K562 (cell line): ENCODE measurements at regions not wholly inside any gene's neighbourhood (a gene's known extent, or its start where the extent isn't known, plus 50 kb on each side); places are given as distances from the start of the nearest gene placed in this dataset.

Experiments used
- ATAC-seq: fragments of 200-7000 bp; cut with Tn5 transposase; 3 replicates; pipeline ENCODE4 v1.9.1; 2020; ENCODE audit warnings: moderate library complexity
- BruUV-seq: library from RNA; stranded (reverse); fragments of 400-500 nt; replicated peaks from 2 replicates; lab custom pipeline; 2021; lab: Mats Ljungman, UMichigan
- CTCF ChIA-PET: fragments of 300-600 bp; formaldehyde crosslinking; extraction: SDS; loops from one replicate; lab custom pipeline; 2021; ENCODE audit warnings: low intra/inter-chr PET ratio; lab: Yijun Ruan, JAX
- POLR2A ChIA-PET: fragments of 300-600, 350-650 bp; sonication (Branson Sonifier 250); formaldehyde crosslinking; extraction: SDS; loops from one replicate; lab custom pipeline; 2021; ENCODE audit warnings: antibody characterized with exemption, inconsistent platforms; lab: Yijun Ruan, JAX
- DNase-seq, 4 experiments: peaks; one replicate each; pipeline versions ENCODE4 v3.0.0 to v3.0.0-alpha.2; 2011 to 2018; ENCODE audit warnings: low spot score in 3 of 4, mixed read lengths in 3 of 4; ENCODE audit errors: extremely low read depth in 1 of 4
- FAIRE-seq: peaks from 2 replicates; lab custom pipeline; 2011; peaks lifted over from hg19 to GRCh38; lab: Jason Lieb, UNC
- H2AFZ ChIP-seq: 2 replicates; pipeline ENCODE4 v1.6.0; 2011; ENCODE audit warnings: low read depth, low read length, control low read depth, inconsistent platforms
- H3K27ac ChIP-seq: fragments of 200-600 bp; 3 replicates; pipeline ENCODE4 v1.8.0; 2011; ENCODE audit warnings: low read depth, mild to moderate bottlenecking, control low read depth, inconsistent platforms, low read length, moderate library complexity, mixed read lengths; ENCODE audit errors: extremely low read depth
- H3K27me3 ChIP-seq, 2 experiments: fragments of 300-600 bp in 1 of 2; 2 replicates in 1 of 2; 3 replicates in 1 of 2; pipeline versions ENCODE4 v1.6.0 to v1.8.0; 2011; ENCODE audit warnings: inconsistent platforms in 2 of 2, low read length in 2 of 2, mild to moderate bottlenecking in 1 of 2, mixed read lengths in 1 of 2, moderate library complexity in 1 of 2; ENCODE audit not compliant: control insufficient read depth in 2 of 2, insufficient read depth in 2 of 2
- H3K36me3 ChIP-seq: fragments of 300-600 bp; 3 replicates; pipeline ENCODE4 v1.8.0; 2011; ENCODE audit warnings: mild to moderate bottlenecking, low read length, inconsistent platforms; ENCODE audit not compliant: control insufficient read depth, insufficient read depth
- H3K4me1 ChIP-seq, 2 experiments: fragments of 200-600 bp in 1 of 2; replicated peaks in 1 of 2; 2 replicates in 1 of 2; 3 replicates in 1 of 2; pipeline versions ENCODE4 v1.5.1 to v1.8.0; 2011; ENCODE audit warnings: inconsistent platforms in 2 of 2, low read length in 2 of 2, mild to moderate bottlenecking in 1 of 2, mixed read lengths in 1 of 2, moderate library complexity in 1 of 2; ENCODE audit not compliant: control insufficient read depth in 2 of 2, insufficient read depth in 2 of 2
- H3K4me2 ChIP-seq: 2 replicates; pipeline ENCODE4 v1.6.1; 2011; ENCODE audit warnings: low read length, control low read depth, inconsistent platforms, mixed read lengths; ENCODE audit not compliant: insufficient read depth
- H3K4me3 ChIP-seq: fragments of 200-600 bp; sonication (generic), shearing (Covaris generic); 2 replicates; pipeline ENCODE4 v1.5.1; 2016; ENCODE audit warnings: control low read depth, inconsistent platforms
- H3K79me2 ChIP-seq: fragments of 200-600 bp; 3 replicates; pipeline ENCODE4 v1.8.0; 2011; ENCODE audit warnings: low read length, inconsistent platforms; ENCODE audit not compliant: control insufficient read depth, insufficient read depth
- H3K9ac ChIP-seq, 2 experiments: 2 replicates each; pipeline versions ENCODE4 v1.6.0 to v1.6.1; 2011; ENCODE audit warnings: low read depth in 2 of 2, low read length in 2 of 2, control low read depth in 1 of 2, inconsistent platforms in 1 of 2, mild to moderate bottlenecking in 1 of 2, mixed read lengths in 1 of 2; ENCODE audit not compliant: insufficient read depth in 1 of 2
- H3K9me1 ChIP-seq: one replicate; pipeline ENCODE4 v1.6.0; 2011; ENCODE audit warnings: inconsistent platforms, mild to moderate bottlenecking, low read length, moderate library complexity; ENCODE audit not compliant: control insufficient read depth, insufficient read depth
- H3K9me3 ChIP-seq: replicated peaks from 2 replicates; pipeline ENCODE4 v1.5.1; 2011; ENCODE audit warnings: low read depth, low read length, inconsistent platforms; ENCODE audit not compliant: control insufficient read depth, insufficient read depth
- H4K20me1 ChIP-seq: replicated peaks from 2 replicates; pipeline ENCODE4 v1.6.1; 2011; ENCODE audit warnings: low read length, inconsistent platforms, mixed read lengths; ENCODE audit not compliant: control insufficient read depth, insufficient read depth
- ARNT ChIP-seq, 2 experiments: fragments of 450-650 bp; IDR thresholded peaks; 2 replicates each; pipeline ENCODE4 v1.6.1; 2016; ENCODE audit warnings: mild to moderate bottlenecking in 1 of 2
- CBX2 ChIP-seq: fragments of 200-600 bp; sonication (generic); IDR thresholded peaks from one replicate; pipeline ENCODE4 v1.6.1; 2012; ENCODE audit warnings: mild to moderate bottlenecking, low read length, inconsistent platforms; ENCODE audit not compliant: insufficient read depth, poor library complexity, severe bottlenecking
- GATAD2B ChIP-seq: fragments of 450-650 bp; IDR thresholded peaks from 2 replicates; pipeline ENCODE4 v1.6.1; 2017; ENCODE audit warnings: mild to moderate bottlenecking, borderline replicate concordance
- LCOR ChIP-seq: sonication (generic); formaldehyde crosslinking; IDR thresholded peaks from 2 replicates; pipeline ENCODE4 v1.8.0; 2022; ENCODE audit warnings: mild to moderate bottlenecking, missing genetic modification reagents
- NELFE ChIP-seq: IDR thresholded peaks from 2 replicates; pipeline ENCODE4 v1.6.1; 2011; ENCODE audit warnings: mild to moderate bottlenecking; ENCODE audit not compliant: insufficient read depth, insufficient read length
- PHB ChIP-seq: fragments of 250-450 bp; sonication (Bioruptor Pico); IDR thresholded peaks from 2 replicates; pipeline ENCODE4 v1.5.0; 2021
- POLR3A ChIP-seq: IDR thresholded peaks from 2 replicates; pipeline ENCODE4 v1.6.1; 2011; ENCODE audit warnings: borderline replicate concordance, mild to moderate bottlenecking, moderate library complexity; ENCODE audit not compliant: insufficient read length, insufficient read depth; ENCODE audit errors: extremely low read depth
- POU5F1 ChIP-seq: fragments of 150-350 bp; IDR thresholded peaks from 2 replicates; pipeline ENCODE4 v1.6.1; 2014; ENCODE audit warnings: borderline replicate concordance, low read length, low read depth, mild to moderate bottlenecking; ENCODE audit not compliant: partially characterized antibody
- PPARD ChIP-seq: fragments of 250-450 bp; sonication (Bioruptor Pico); IDR thresholded peaks from 2 replicates; pipeline ENCODE4 v1.8.0; 2022; ENCODE audit warnings: inconsistent platforms, mild to moderate bottlenecking, moderate library complexity
- SIN3B ChIP-seq: fragments of 450-650 bp; IDR thresholded peaks from 2 replicates; pipeline ENCODE4 v1.6.1; 2017; ENCODE audit warnings: low read depth, mild to moderate bottlenecking, moderate library complexity
- SMAD1 ChIP-seq: fragments of 150-350 bp; IDR thresholded peaks from 2 replicates; pipeline ENCODE4 v1.6.1; 2014; ENCODE audit warnings: low read length, low read depth; ENCODE audit not compliant: partially characterized antibody
- SP1 ChIP-seq: sonication (generic); formaldehyde crosslinking; IDR thresholded peaks from 2 replicates; pipeline ENCODE4 v1.8.1; 2022; ENCODE audit warnings: mild to moderate bottlenecking, missing genetic modification reagents
- TAF7 ChIP-seq: fragments of 450-650 bp; IDR thresholded peaks from 2 replicates; pipeline ENCODE4 v1.6.1; 2016; ENCODE audit warnings: missing genetic modification characterization, missing compliant biosample characterization
- ZBTB7A ChIP-seq: IDR thresholded peaks from 2 replicates; pipeline ENCODE4 v1.6.1; 2011; ENCODE audit warnings: low read depth, mild to moderate bottlenecking, low read length, moderate library complexity, borderline replicate concordance; ENCODE audit not compliant: control insufficient read depth
- ZNF347 ChIP-seq: fragments of 450-650 bp; formaldehyde crosslinking; IDR thresholded peaks from 2 replicates; pipeline ENCODE4 v1.4.0; 2020; ENCODE audit warnings: low read depth, mild to moderate bottlenecking, moderate library complexity
- ZNF644 ChIP-seq: fragments of 200-800 bp; sonication (Bioruptor generic); IDR thresholded peaks from 2 replicates; pipeline ENCODE4 v1.6.1; 2016; ENCODE audit warnings: low read depth, missing genetic modification characterization, missing compliant biosample characterization
- ZNF717 ChIP-seq: fragments of 250-450 bp; sonication (Bioruptor Pico); IDR thresholded peaks from 2 replicates; pipeline ENCODE4 v1.5.0; 2021
- WGBS: fragments of 100-300 bp; shearing (Covaris generic); methylation state at CpG from one replicate; pipeline ENCODE4 v1.1.6; 2016; ENCODE audit warnings: low coverage, mixed read lengths; ENCODE audit not compliant: insufficient coverage; ENCODE audit errors: missing lambda C conversion rate; 5-methylcytosine and 5-hydroxymethylcytosine counted together
- in situ Hi-C: fragments of 300-500 bp; cut with MboI; formaldehyde crosslinking; loops from 4 replicates; pipeline ENCODE4 v1.15.0; 2018; ENCODE audit warnings: inconsistent platforms, mixed read lengths
- intact Hi-C: fragments of 100-400 bp; cut with micrococcal nuclease; formaldehyde crosslinking; loops from 2 replicates; pipeline ENCODE4 v1.14.2; 2022
- TF ChIP-seq, protein P1 (sequence below): sonication (generic); formaldehyde crosslinking; IDR thresholded peaks from 2 replicates; pipeline ENCODE4 v1.8.1; 2023; ENCODE audit warnings: mild to moderate bottlenecking, missing genetic modification reagents

DNA sequence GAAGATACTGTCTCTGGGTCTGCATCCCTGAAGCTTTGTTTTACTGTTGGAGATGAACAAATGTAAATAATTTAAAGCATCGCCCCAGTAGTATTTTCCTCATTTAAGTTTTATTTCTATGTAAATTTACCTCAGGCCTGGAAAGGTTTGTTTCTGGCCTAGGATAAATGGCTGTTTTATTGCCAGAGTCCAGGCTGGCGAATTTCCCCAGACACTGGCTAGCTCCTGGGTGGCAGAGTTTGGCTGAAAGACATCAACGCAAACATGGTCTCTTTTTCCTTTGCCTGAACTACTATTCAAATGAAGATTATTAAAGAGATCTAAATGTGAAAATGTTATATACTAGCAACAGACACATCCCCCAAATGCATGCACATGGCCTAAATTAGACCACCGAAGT, 136.7 kb upstream of the SESN3 start (continued):
- TF ChIP-seq ZNF644 (tag), result no peak
- no peak for TF ChIP-seq SP1
- no peak for TF ChIP-seq SMAD1
- no peak for TF ChIP-seq ZBTB7A
- no peak for TF ChIP-seq CBX2
- TF ChIP-seq ARNT (IDR thresholded peaks at IDR 0.05), result no peak

DNA sequence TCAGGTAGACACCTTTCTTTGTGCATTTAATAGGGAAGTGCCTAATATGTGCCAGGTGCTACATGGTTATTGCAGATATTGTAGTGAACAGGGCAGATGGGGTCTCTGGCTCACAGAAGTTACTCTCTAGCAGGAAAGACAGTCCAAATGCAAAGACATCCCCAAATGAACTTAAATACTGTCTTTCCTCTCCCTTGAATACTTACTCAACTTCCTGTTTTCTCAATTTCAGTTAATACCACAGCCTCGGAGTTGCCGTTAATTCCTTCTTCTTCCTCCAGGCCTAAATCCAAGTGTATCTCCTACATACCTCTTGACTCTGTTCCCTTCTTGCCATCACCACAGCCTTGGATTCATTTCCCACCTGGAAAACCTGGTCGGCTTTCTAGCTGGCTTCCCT, 134.3 kb upstream of the SESN3 start:
- H3K4me2 ChIP-seq, result no peak overlapping the region
- peaks cover 0 to 11% of the 10 kb centered on the region in 2 experiments; a peak in 2 of 5 replicates for H3K27me3 ChIP-seq
- ChIA-PET POLR2A (interaction anchor here (1.5 kb wide), 1 partner anchor 12 kb away, joined by 6 read pairs; no protein-coding TSS in a partner anchor), CTCF (no interaction called here)
- H4K20me1 ChIP-seq, result no peaks in the 10 kb centered on the region
- intact Hi-C loops, result loop anchor here (10.0 kb wide), 2 partner anchors 211 to 399 kb away; no protein-coding TSS in a partner anchor
- ATAC-seq (no peak), DNase-seq (no peak), FAIRE-seq (no peak)
- no peaks in the 10 kb centered on the region for H3K79me2 ChIP-seq
- no peaks in the 10 kb centered on the region for H3K9me3 ChIP-seq
- H3K36me3 ChIP-seq, result no peaks in the 10 kb centered on the region
- in situ Hi-C loops, result no loop called here
- no peaks in the 10 kb centered on the region for H3K4me1 ChIP-seq
- H2AFZ ChIP-seq, result no peak overlapping the region
- BruUV-seq, result no TSS peak
- WGBS, result 0% methylated on average over 3 of the region's 3 CpGs
- no peak overlapping the region for H3K27ac ChIP-seq
- no peaks in the 10 kb centered on the region for H3K9me1 ChIP-seq
- no peak overlapping the region for H3K9ac ChIP-seq
- H3K4me3 ChIP-seq, result no peak overlapping the region
- no peak for TF ChIP-seq NELFE
- TF ChIP-seq ZNF717 (CRISPR knock-in tag), result no peak
- TF ChIP-seq LCOR (CRISPR knock-in tag), result no peak
- TF ChIP-seq POLR3A, result no peak
- no peak for TF ChIP-seq PHB
- TF ChIP-seq GATAD2B, result no peak
- TF ChIP-seq SIN3B, result no peak
- TF ChIP-seq ZNF347 (CRISPR knock-in tag), result no peak
- TF ChIP-seq TAF7 (tag), result no peak
- no peak for TF ChIP-seq PPARD
- no peak for TF ChIP-seq POU5F1
- TF ChIP-seq, protein P1, sequence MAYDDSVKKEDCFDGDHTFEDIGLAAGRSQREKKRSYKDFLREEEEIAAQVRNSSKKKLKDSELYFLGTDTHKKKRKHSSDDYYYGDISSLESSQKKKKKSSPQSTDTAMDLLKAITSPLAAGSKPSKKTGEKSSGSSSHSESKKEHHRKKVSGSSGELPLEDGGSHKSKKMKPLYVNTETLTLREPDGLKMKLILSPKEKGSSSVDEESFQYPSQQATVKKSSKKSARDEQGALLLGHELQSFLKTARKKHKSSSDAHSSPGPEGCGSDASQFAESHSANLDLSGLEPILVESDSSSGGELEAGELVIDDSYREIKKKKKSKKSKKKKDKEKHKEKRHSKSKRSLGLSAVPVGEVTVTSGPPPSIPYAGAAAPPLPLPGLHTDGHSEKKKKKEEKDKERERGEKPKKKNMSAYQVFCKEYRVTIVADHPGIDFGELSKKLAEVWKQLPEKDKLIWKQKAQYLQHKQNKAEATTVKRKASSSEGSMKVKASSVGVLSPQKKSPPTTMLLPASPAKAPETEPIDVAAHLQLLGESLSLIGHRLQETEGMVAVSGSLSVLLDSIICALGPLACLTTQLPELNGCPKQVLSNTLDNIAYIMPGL (CRISPR knock-in tag), result no peak
